GM12891 (cell line): ENCODE measurements at regions not wholly inside any gene's neighbourhood (a gene's known extent, or its start where the extent isn't known, plus 50 kb on each side); places are given as distances from the start of the nearest gene placed in this dataset.

Experiments used
- POLR2A ChIP-seq: IDR thresholded peaks from 2 replicates; pipeline ENCODE4 v1.6.1; 2011; ENCODE audit warnings: low read depth, low read length, control low read depth
- POLR2AphosphoS5 ChIP-seq: IDR thresholded peaks from 2 replicates; pipeline ENCODE4 v1.6.1; 2011; ENCODE audit warnings: low read depth, low read length, control low read depth
- POU2F2 ChIP-seq: IDR thresholded peaks from 2 replicates; pipeline ENCODE4 v1.6.1; 2011; ENCODE audit warnings: low read depth, mild to moderate bottlenecking, control low read depth, low read length, moderate library complexity
- TAF1 ChIP-seq: IDR thresholded peaks from 2 replicates; pipeline ENCODE4 v1.6.1; 2011; ENCODE audit warnings: low read depth, low read length, control low read depth

DNA sequence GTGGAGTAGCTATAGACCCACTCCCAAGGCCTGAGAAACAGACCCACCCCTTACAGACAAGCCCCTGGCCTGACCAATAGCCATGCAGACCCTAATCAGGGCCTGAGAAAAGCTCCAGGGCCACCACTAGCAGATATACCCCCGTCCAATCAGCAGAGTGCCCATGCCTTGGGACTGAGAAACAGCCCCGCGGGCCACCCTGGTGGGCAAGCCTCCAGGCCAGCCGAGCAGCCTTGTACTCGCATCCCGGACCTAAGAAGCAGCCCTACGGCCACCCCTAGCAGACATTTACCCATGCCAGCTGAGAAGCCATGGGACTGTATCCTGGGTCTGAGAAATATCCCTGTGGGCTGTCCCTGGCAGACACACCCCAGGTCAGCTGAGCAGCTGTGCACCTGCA lies 436.5 kb downstream of the SMARCA1 start:
- TF ChIP-seq POLR2AphosphoS5 (no peak), TAF1 (no peak), POLR2A (no peak), POU2F2 (no peak)
